PC-3 (cell line): ENCODE measurements at regions not wholly inside any gene's neighbourhood (a gene's known extent, or its start where the extent isn't known, plus 50 kb on each side); places are given as distances from the start of the nearest gene placed in this dataset.

ENCODE experiments used
- EZH2 ChIP-seq: fragments of 300-600 bp; sonication (generic); IDR thresholded peaks from one replicate; pipeline ENCODE4 v1.6.1; 2017; ENCODE audit warnings: antibody characterized with exemption, mild to moderate bottlenecking, low read length; ENCODE audit not compliant: unreplicated experiment
- EZH2phosphoT487 ChIP-seq: fragments of 300-600 bp; sonication (generic); IDR thresholded peaks from 2 replicates; pipeline ENCODE4 v1.6.1; 2018; ENCODE audit warnings: mild to moderate bottlenecking, antibody characterized with exemption, low read length, borderline replicate concordance
- TF ChIP-seq, protein P1 (sequence below): fragments of 300-600 bp; sonication (generic); conservative IDR thresholded peaks from 2 replicates; pipeline ENCODE4 v1.5.1; 2017; ENCODE audit warnings: antibody characterized with exemption, low read depth, mild to moderate bottlenecking, low read length

DNA sequence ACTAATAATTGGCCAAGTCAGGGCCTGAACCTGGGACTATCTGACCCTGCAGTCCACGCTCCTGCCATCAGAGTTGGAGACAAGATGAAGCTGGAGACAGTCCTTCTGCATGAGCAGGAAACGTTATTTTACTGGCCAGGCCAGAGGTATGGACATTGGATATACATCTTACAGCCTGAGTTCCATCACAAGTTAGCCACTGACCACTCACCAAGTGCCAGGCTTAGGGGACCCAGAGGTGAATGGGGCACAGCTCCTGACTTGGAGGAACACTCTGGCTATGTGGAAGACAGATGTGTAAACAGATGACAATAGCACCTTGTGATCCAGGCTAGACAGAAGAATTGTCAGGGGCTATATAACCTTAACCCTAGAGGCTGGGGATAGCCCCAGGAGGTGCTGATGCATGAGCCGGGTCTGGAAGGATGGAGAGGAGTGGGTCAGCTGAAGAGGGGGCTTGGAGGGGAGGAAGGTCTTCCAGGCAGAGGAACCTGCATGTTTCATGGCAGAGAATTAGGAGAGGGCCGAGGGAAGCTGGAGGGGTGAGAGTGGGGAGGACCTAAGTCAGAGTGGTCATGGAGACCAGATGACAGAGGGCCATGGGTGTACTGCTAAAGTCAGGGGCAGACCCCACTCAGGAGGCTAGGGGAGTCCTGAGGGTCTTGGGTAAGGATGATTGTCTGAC, 52.5 kb upstream of the DMRTB1 start:
- TF ChIP-seq EZH2phosphoT487 (no peak), EZH2 (no peak)
- TF ChIP-seq, protein P1, sequence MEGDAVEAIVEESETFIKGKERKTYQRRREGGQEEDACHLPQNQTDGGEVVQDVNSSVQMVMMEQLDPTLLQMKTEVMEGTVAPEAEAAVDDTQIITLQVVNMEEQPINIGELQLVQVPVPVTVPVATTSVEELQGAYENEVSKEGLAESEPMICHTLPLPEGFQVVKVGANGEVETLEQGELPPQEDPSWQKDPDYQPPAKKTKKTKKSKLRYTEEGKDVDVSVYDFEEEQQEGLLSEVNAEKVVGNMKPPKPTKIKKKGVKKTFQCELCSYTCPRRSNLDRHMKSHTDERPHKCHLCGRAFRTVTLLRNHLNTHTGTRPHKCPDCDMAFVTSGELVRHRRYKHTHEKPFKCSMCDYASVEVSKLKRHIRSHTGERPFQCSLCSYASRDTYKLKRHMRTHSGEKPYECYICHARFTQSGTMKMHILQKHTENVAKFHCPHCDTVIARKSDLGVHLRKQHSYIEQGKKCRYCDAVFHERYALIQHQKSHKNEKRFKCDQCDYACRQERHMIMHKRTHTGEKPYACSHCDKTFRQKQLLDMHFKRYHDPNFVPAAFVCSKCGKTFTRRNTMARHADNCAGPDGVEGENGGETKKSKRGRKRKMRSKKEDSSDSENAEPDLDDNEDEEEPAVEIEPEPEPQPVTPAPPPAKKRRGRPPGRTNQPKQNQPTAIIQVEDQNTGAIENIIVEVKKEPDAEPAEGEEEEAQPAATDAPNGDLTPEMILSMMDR: no peak
